Endothelial cell of umbilical vein (primary cell): ENCODE measurements at regions not wholly inside any gene's neighbourhood (a gene's known extent, or its start where the extent isn't known, plus 50 kb on each side); places are given as distances from the start of the nearest gene placed in this dataset.

Source experiments
- BruUV-seq: library from RNA; stranded (reverse); fragments of 400-500 nt; replicated peaks from 2 replicates; lab custom pipeline; 2021; lab: Mats Ljungman, UMichigan
- CTCF ChIA-PET: fragments of 300-600, 350-600 bp; sonication (Branson Sonifier 250); formaldehyde crosslinking; loops from one replicate; lab custom pipeline; 2021; ENCODE audit warnings: antibody characterized with exemption, inconsistent platforms; lab: Charles Lee
- POLR2A ChIA-PET: fragments of 300-600, 350-600 bp; sonication (Branson Sonifier 250); formaldehyde crosslinking; loops from one replicate; lab custom pipeline; 2021; ENCODE audit warnings: antibody characterized with exemption, inconsistent platforms; lab: Charles Lee
- DNase-seq: peaks from one replicate; pipeline ENCODE4 v3.0.0-alpha.2; 2011; ENCODE audit warnings: low read depth, low spot score
- FAIRE-seq: peaks from 2 replicates; lab custom pipeline; 2011; peaks lifted over from hg19 to GRCh38; lab: Jason Lieb, UNC
- H2AFZ ChIP-seq: 2 replicates; pipeline ENCODE4 v1.6.0; 2012; ENCODE audit warnings: low read depth, low read length, control low read depth, inconsistent platforms
- H3K27ac ChIP-seq: 2 replicates; pipeline ENCODE4 v1.5.1; 2011; ENCODE audit warnings: low read depth, mild to moderate bottlenecking, control low read depth, low read length, moderate library complexity; ENCODE audit not compliant: insufficient read depth
- H3K27me3 ChIP-seq, 2 experiments: 2 replicates each; pipeline versions ENCODE4 v1.6.0 to v1.6.1; 2011; ENCODE audit warnings: low read length in 2 of 2, mixed read lengths in 1 of 2; ENCODE audit not compliant: control insufficient read depth in 2 of 2, insufficient read depth in 2 of 2
- H3K36me3 ChIP-seq, 2 experiments: 2 replicates in 1 of 2; 3 replicates in 1 of 2; pipeline ENCODE4 v1.5.1; 2011; ENCODE audit warnings: low read length in 2 of 2, mild to moderate bottlenecking in 1 of 2, moderate library complexity in 1 of 2; ENCODE audit not compliant: control insufficient read depth in 2 of 2, insufficient read depth in 2 of 2; ENCODE audit errors: extremely low read depth in 1 of 2
- H3K4me1 ChIP-seq: 3 replicates; pipeline ENCODE4 v1.5.1; 2011; ENCODE audit warnings: mild to moderate bottlenecking, low read length; ENCODE audit not compliant: control insufficient read depth, insufficient read depth; ENCODE audit errors: extremely low read depth
- H3K4me2 ChIP-seq: 2 replicates; pipeline ENCODE4 v1.6.1; 2011; ENCODE audit warnings: low read length, control low read depth, mixed read lengths; ENCODE audit not compliant: insufficient read depth
- H3K4me3 ChIP-seq, 3 experiments: fragments of 200-600 bp in 1 of 3; sonication (generic), shearing (Covaris generic) in 1 of 3; replicated peaks in 1 of 3; 2 replicates each; pipeline ENCODE4 v1.5.1; 2011 to 2016; ENCODE audit warnings: control low read depth in 3 of 3, low read length in 3 of 3, mild to moderate bottlenecking in 2 of 3, inconsistent platforms in 1 of 3, low read depth in 1 of 3, moderate library complexity in 1 of 3; ENCODE audit not compliant: insufficient read depth in 1 of 3
- H3K79me2 ChIP-seq: 2 replicates; pipeline ENCODE4 v1.6.0; 2012; ENCODE audit warnings: low read length, inconsistent platforms; ENCODE audit not compliant: control insufficient read depth, insufficient read depth
- H3K9ac ChIP-seq: replicated peaks from 2 replicates; pipeline ENCODE3; 2011; ENCODE audit warnings: low read length, control low read depth; ENCODE audit not compliant: insufficient read depth; ENCODE audit errors: extremely low read depth
- H3K9me1 ChIP-seq: replicated peaks from 3 replicates; pipeline ENCODE4 v1.6.0; 2011; ENCODE audit warnings: mild to moderate bottlenecking, low read length; ENCODE audit not compliant: control insufficient read depth, insufficient read depth; ENCODE audit errors: extremely low read depth
- H3K9me3 ChIP-seq: replicated peaks from 2 replicates; pipeline ENCODE4 v1.5.1; 2012; ENCODE audit warnings: low read length, inconsistent platforms; ENCODE audit not compliant: control insufficient read depth, insufficient read depth
- H4K20me1 ChIP-seq: replicated peaks from 2 replicates; pipeline ENCODE3; 2011; ENCODE audit warnings: mild to moderate bottlenecking, low read length; ENCODE audit not compliant: control insufficient read depth, insufficient read depth; ENCODE audit errors: extremely low read depth
- EZH2 ChIP-seq: IDR thresholded peaks from 2 replicates; pipeline ENCODE4 v1.6.1; 2012; ENCODE audit warnings: borderline replicate concordance, low read depth, mild to moderate bottlenecking, moderate library complexity, low read length, inconsistent platforms; ENCODE audit not compliant: severe bottlenecking
- FOS ChIP-seq: IDR thresholded peaks from 2 replicates; pipeline ENCODE4 v1.6.1; 2011; ENCODE audit warnings: mild to moderate bottlenecking, low read length, moderate library complexity, borderline replicate concordance; ENCODE audit not compliant: insufficient read depth
- GATA2 ChIP-seq: IDR thresholded peaks from 2 replicates; pipeline ENCODE4 v1.7.0; 2011; ENCODE audit warnings: low read depth, mild to moderate bottlenecking, moderate library complexity, mixed read lengths, low read length; ENCODE audit not compliant: insufficient read length, insufficient read depth
- JUN ChIP-seq: IDR thresholded peaks from 2 replicates; pipeline ENCODE4 v1.6.1; 2011; ENCODE audit warnings: borderline replicate concordance, low read depth; ENCODE audit not compliant: insufficient read length, insufficient read depth
- MAX ChIP-seq: IDR thresholded peaks from 2 replicates; pipeline ENCODE4 v1.6.1; 2011; ENCODE audit not compliant: insufficient read depth, insufficient read length
- MYC ChIP-seq: IDR thresholded peaks from one replicate; pipeline ENCODE4 v1.6.1; 2011; ENCODE audit warnings: mild to moderate bottlenecking, low read depth, low read length
- POLR2A ChIP-seq: IDR thresholded peaks from 2 replicates; pipeline ENCODE4 v1.6.1; 2012; ENCODE audit warnings: low read depth, mild to moderate bottlenecking, control low read depth, low read length
- POLR2AphosphoS5 ChIP-seq: IDR thresholded peaks from 2 replicates; pipeline ENCODE4 v1.6.1; 2012; ENCODE audit warnings: low read depth, mild to moderate bottlenecking, control low read depth, low read length, moderate library complexity; ENCODE audit not compliant: insufficient read depth
- dilution Hi-C: fragments of 300-500 bp; cut with MboI; formaldehyde crosslinking; loops from one replicate; pipeline ENCODE4 v1.15.0; 2019; ENCODE audit warnings: low sequenced_read_pairs; ENCODE audit not compliant: extremely low pct_ligation_motif_present
- intact Hi-C: fragments of 100-400 bp; cut with micrococcal nuclease; formaldehyde crosslinking; loops from one replicate; pipeline ENCODE4 v1.10.0; 2022
- TF ChIP-seq, protein P1 (sequence below), 2 donors: IDR thresholded peaks; 1 replicate in 1 of 2; 2 replicates in 1 of 2; pipeline ENCODE4 v1.5.1; 2011; ENCODE audit warnings: low read length in 2 of 2, mild to moderate bottlenecking in 2 of 2, moderate library complexity in 2 of 2, control low read depth in 1 of 2, inconsistent platforms in 1 of 2, low read depth in 1 of 2; ENCODE audit not compliant: insufficient read depth in 1 of 2; ENCODE audit errors: extremely low read depth in 1 of 2

DNA sequence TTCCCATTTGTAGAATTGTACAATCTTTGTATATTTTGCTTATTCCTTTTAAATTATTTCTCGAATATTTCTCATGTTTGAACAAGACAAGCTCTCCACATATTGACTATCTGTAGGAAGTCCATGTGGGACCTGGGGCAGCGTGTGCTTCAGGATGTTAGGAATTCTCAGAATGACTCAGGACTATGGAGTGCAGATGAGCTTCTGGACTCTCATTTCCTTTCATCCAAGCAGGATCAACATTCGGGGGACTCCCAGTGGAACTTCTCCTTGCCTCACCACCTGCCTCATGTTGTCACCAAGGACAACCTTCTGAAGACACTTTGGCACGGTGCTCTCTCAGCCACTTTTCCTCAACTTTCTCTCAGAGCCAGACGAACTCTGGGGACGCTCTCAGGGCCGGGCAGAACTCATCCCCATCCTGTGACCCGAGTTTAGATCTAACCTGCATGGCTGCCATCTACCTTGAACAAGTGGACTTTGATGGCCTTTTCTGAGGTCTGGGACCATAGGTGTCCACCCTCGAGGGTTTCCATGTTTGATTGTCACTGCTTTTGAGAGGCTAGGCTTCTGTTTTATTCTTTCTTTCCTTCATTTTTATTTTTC is 441.7 kb downstream of the IRS2 start:
- H3K36me3 ChIP-seq, result no peaks in the 10 kb centered on the region
- no peaks in the 10 kb centered on the region for H4K20me1 ChIP-seq
- peak overlapping the region; percentile 45 for H3K4me2 ChIP-seq
- H2AFZ ChIP-seq, result no peak overlapping the region
- dilution Hi-C loops (no loop called here), intact Hi-C loops (loop anchor here (1.0 to 5.0 kb wide), 7 partner anchors 70 to 783 kb away; no protein-coding TSS in a partner anchor)
- H3K9ac ChIP-seq, result peak overlapping the region; percentile 44
- H3K9me3 ChIP-seq, result no peaks in the 10 kb centered on the region
- peak overlapping the region; percentile 90 for H3K27ac ChIP-seq
- TF ChIP-seq JUN (peak; percentile 42), MYC (no peak), MAX (no peak), FOS (peak; percentile 66), POLR2AphosphoS5 (no peak), EZH2 (no peak), POLR2A (no peak), GATA2 (peak; percentile 58)
- TF ChIP-seq, protein P1, sequence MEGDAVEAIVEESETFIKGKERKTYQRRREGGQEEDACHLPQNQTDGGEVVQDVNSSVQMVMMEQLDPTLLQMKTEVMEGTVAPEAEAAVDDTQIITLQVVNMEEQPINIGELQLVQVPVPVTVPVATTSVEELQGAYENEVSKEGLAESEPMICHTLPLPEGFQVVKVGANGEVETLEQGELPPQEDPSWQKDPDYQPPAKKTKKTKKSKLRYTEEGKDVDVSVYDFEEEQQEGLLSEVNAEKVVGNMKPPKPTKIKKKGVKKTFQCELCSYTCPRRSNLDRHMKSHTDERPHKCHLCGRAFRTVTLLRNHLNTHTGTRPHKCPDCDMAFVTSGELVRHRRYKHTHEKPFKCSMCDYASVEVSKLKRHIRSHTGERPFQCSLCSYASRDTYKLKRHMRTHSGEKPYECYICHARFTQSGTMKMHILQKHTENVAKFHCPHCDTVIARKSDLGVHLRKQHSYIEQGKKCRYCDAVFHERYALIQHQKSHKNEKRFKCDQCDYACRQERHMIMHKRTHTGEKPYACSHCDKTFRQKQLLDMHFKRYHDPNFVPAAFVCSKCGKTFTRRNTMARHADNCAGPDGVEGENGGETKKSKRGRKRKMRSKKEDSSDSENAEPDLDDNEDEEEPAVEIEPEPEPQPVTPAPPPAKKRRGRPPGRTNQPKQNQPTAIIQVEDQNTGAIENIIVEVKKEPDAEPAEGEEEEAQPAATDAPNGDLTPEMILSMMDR (IDR thresholded peaks at IDR 0.05; ENCODE audit: extremely low read depth in 1 of 2, insufficient read depth in 1 of 2, low read depth in 1 of 2, low read length in 2 of 2), result no peak
- H3K4me3 ChIP-seq, result no peak overlapping the region
- H3K4me1 ChIP-seq, result peaks cover 40% of the 10 kb centered on the region
- FAIRE-seq (peak; percentile 68), DNase-seq (peak; percentile 67)
- H3K79me2 ChIP-seq, result no peaks in the 10 kb centered on the region
- H3K27me3 ChIP-seq, result no peaks in the 10 kb centered on the region
- ChIA-PET CTCF (interaction anchor here (0.6 to 1.4 kb wide), 7 partner anchors 9 to 383 kb away, joined by 3 to 5 read pairs (median 4); no protein-coding TSS in a partner anchor), POLR2A (no interaction called here)
- H3K9me1 ChIP-seq, result no peaks in the 10 kb centered on the region
- BruUV-seq, result TSS peak; percentile 72
